GM18508 (cell line): ENCODE measurements at regions not wholly inside any gene's neighbourhood (a gene's known extent, or its start where the extent isn't known, plus 50 kb on each side); places are given as distances from the start of the nearest gene placed in this dataset.

Source experiments
- ATAC-seq: cut with Tn5 transposase; IDR thresholded peaks from one replicate; pipeline ENCODE4 v1.9.1; 2021; ENCODE audit warnings: moderate number of reproducible peaks; ENCODE audit not compliant: insufficient read depth, unreplicated experiment

DNA sequence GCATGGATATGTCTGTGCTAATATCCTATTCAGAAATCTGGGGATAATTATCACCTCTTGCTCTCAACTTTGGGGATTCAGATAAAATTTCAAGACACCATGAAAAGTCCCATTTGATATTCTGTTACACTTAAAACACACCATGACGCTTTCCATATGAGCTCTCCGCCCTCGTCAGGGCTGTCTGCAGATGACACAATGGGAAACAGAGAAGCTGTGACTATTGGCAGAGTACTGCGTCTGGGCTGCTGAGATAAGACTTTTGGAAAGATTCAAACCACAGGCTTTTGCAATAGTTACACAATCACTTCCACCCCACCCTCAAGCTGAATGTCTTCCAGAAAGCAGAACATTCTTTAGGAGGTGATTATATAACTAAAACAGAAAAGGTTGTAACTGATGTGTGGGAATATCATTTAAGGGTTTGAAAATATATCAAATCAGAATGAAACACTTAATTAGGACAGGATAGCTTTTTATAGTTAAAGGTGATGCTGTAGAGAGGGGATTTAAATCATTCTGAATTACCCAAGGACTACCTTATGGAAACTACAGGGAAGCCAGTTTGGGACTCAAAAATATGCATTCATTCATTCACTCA lies 75.3 kb upstream of the TMPO start:
- ATAC-seq = no peak

DNA sequence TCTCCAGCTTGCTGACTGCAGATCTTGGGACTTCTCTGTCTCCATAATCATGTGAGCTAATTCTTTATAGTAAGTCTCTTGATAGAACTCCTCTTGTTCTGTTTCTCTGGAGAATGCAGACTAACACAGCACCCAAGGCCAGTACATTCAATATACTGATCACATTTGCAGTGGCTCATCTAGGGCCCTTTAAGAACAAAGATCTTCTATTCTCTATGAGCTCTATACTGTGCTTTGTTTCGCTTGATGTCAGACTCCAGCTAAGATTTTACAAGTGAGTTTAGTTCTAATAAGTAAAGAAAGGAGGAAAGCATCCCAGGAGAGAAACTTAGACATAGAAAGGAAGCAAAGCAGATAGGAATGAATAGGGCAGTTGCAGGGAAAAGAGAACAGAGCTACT lies 69.3 kb upstream of the TMPO start:
- no peak for ATAC-seq

DNA sequence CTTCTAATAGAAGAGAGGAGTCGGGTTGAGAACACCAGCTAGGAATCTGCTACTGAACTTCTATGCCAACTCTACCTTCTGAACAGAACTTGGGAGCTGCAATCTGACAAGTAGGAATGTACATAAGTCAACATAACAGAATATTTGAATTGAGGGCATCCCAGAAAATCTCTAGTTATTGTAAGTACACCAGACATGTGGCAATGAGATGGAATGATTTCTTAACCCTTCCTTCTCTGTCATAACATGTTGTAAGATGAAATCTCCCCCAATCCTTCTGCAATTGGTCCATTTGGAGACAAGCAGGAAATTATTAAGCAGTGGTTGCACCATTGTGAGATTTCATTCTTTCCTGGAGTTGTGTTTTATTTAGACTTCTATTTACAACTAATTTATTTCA lies 68.7 kb upstream of the TMPO start:
- no peak for ATAC-seq

DNA sequence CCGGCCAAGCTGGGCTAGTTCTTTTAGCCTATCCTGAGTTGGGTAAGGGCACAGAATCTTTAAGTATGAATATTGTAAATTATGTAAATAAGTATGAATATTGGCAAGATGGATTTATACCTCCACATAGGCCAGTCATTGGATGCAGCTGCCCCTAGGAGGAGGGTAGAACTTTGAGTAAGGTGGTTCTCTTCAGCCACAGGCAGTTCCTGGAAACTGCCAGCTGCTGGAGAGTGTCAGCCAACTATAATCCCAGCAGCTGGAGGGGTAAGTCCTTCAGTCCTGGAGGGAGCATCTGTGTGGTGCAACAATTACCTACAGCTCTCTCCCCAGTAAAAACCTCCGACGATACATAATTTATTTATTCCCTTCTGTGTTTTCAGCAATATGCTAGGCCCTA lies 65.8 kb upstream of the TMPO start:
- no peak for ATAC-seq

DNA sequence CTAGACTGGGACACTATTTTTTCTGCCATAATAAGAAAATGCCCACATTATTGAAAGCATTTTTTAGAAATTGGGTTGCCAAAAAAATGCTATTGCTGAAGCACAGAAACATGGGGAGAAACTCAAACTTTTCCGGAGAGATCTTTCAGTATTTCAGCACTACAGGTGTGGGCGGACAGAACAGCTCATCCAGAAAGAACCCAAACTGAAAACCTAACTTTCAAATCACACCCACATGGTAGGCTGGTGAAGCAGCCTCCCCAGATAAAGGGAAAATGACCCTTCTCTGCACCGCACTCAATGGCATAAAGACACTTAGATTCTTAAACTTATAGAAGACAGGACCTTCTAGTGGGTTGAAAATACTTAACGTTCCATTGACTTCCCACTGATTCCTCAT lies 62.3 kb upstream of the TMPO start:
- ATAC-seq = no peak

DNA sequence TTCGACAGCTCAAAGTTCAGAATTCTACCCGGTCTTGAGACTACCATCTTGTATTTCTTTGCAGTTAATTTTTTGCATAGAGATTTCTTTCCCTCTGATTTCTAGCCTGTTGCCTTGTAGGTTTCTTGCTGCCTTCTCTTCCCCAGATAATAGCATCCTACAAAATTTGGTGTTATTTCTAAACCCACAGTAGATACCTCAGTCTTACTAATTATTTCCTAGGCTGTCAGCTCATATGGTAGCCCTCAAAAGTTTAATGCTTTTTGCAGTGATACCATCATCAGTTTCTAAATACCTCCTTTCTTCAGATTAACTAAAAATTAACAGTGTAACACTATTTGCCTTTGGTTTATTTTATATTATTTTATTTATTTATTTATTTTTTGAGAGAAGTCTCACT lies 61.9 kb upstream of the TMPO start:
- no peak for ATAC-seq

DNA sequence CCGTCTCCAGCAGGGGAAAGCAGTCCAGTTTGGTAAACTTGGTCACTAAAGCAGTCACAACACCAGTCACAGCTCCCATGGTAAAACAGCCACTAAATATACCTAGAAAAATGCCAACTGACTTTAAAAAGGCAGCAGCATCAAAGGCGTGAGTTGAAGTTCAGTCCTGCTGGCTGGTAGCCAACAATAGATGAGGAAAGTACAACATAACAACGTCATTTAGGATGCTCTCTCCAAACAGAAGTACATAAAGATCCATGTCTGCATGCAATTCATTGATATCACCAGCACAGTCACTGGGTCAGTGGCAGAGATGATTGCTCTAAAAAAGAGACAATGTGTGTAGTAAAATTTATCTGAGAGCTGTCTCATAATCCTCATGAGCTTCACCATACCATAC lies 59.3 kb upstream of the TMPO start:
- no peak for ATAC-seq

DNA sequence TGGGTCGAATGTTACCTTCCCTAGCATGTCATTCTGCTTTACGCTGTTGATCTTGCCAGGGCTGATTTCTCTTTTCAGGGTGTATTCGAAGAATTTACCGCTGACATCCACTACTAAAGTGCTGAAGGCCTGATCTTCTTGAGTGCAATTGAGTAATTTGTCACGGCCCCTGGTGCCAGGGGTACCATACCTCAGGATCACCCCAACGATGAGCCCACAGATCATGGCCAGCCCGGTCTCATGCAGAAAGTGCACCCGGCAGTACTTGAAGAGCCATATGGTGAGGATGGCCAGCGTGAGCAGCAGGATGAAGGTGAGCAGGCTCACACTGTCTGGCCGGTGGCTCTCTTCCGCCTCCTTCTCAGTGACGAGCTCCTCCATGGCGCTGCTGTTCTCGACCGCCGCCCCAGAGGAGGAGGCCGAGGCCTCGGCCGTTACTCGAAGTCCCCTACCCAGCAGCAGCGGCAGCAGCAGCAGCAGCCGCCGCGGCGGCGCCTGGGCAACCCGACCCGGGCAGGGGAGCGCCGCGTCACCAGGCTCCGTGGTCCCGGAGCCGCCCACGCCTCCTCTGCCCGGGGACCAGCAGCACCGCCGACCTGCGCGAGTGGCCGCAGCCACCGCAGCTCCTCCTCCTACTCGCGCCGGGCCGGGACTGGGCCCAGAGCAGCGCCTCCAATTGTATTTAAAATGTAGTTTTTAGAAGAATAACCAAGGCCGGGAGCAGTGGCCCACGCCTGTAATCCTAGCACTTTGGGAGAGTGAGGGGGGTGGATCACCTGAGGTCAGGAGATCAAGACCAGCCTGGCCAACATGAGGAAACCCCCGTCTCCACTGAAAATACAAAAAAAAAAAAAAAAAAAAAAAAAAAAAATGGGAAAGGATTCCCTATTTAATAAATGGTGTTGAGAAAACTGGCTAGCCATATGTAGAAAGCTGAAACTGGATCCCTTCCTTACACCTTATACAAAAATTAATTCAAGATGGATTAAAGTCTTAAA lies 58.5 kb upstream of the TMPO start:
- no peak for ATAC-seq

DNA sequence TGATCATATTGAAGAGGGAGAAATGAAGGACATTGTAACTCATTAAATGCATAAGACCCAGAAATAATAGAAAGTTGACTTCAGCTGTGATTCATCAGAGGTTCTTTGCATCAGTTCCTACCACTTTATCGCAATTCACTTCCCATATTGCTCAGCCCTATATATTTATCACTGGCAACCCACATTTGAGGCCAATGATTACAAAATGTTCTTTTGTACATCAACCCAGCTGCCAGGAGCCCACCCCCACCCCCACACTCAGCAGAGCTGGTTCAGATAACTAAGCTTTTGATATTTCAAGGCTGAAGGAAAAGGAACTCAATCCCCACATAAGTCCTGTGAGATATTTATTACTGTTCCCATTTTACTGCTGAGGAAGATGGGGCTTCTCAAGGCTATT lies 51.2 kb upstream of the TMPO start:
- ATAC-seq = no peak

DNA sequence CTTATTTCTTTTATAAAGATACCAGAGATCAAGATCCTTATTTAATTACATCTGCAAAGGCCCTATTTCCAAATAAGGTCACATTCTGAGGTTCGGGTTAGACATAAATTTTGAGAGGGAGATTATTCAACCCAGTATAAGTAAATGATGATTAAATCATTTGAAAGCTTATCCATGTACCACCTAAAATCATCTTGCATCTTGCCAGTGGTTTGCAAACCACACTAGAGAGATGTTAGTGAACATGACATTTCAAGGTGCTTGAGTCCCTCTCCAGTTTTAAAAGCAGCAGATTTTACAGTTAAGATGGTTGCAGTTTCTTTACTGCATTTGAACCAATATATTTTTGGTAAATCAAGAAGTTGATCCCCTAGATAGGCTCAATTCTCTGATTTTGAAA lies 49.9 kb upstream of the TMPO start:
- ATAC-seq = no peak
